HCT116 (cell line): ENCODE measurements at regions not wholly inside any gene's neighbourhood (a gene's known extent, or its start where the extent isn't known, plus 50 kb on each side); places are given as distances from the start of the nearest gene placed in this dataset.

Experiments
- ATAC-seq: fragments of 200-7000 bp; cut with Tn5 transposase; 2 replicates; pipeline ENCODE4 v1.9.1; 2020; ENCODE audit warnings: mild to moderate bottlenecking, moderate library complexity
- BruUV-seq: library from RNA; stranded (reverse); fragments of 400-500 nt; replicated peaks from 2 replicates; lab custom pipeline; 2021; lab: Mats Ljungman, UMichigan
- CTCF ChIA-PET: fragments of 300-600 bp; sonication (Branson Sonifier 250); formaldehyde crosslinking; loops from one replicate; lab custom pipeline; 2021; ENCODE audit warnings: antibody characterized with exemption; lab: Charles Lee
- POLR2A ChIA-PET: fragments of 300-600, 350-600 bp; sonication (Branson Sonifier 250); formaldehyde crosslinking; loops from one replicate; lab custom pipeline; 2021; ENCODE audit warnings: antibody characterized with exemption; lab: Charles Lee
- RAD21 ChIA-PET, 2 experiments: fragments of 300-600 bp; sonication (Branson Sonifier 250); formaldehyde crosslinking; loops; one replicate each; lab custom pipeline; 2023; ENCODE audit warnings: low total read pairs in 2 of 2; ENCODE audit not compliant: uncharacterized antibody in 2 of 2, unreplicated experiment in 2 of 2, low non-redundant PET in 1 of 2; lab: Charles Lee
- DNase-seq: peaks from one replicate; pipeline ENCODE4 v3.0.0-alpha.2; 2010; ENCODE audit warnings: low read depth, low spot score
- H2AFZ ChIP-seq: fragments of 200-600 bp; shearing (Covaris generic), sonication (generic); 2 replicates; pipeline ENCODE4 v1.6.1; 2017; ENCODE audit warnings: low read depth, mixed run types, mixed read lengths, antibody characterized with exemption, low read length; ENCODE audit not compliant: poor library complexity, severe bottlenecking
- H3K27ac ChIP-seq: 2 replicates; pipeline ENCODE4 v1.5.1; 2012; ENCODE audit warnings: low read depth, low read length
- H3K27me3 ChIP-seq: fragments of 200-600 bp; sonication (generic); 2 replicates; pipeline ENCODE4 v1.6.1; 2016; ENCODE audit warnings: mixed run types, low read length, mixed read lengths; ENCODE audit not compliant: insufficient read depth
- H3K36me3 ChIP-seq, 2 experiments: fragments of 200-500 bp in 1 of 2; fragments of 200-600 bp in 1 of 2; sonication (Bioruptor generic) in 1 of 2; sonication (generic) in 1 of 2; 2 replicates each; pipeline versions ENCODE4 v1.5.1 to v1.6.1; 2014 to 2016; ENCODE audit warnings: low read length in 2 of 2, inconsistent platforms in 1 of 2, mixed read lengths in 1 of 2, mixed run types in 1 of 2; ENCODE audit not compliant: insufficient read depth in 2 of 2, control insufficient read depth in 1 of 2
- H3K4me1 ChIP-seq, 2 experiments: fragments of 200-600 bp in 1 of 2; sonication (generic) in 1 of 2; 2 replicates each; pipeline versions ENCODE4 v1.5.1 to v1.6.1; 2012 to 2017; ENCODE audit warnings: low read length in 2 of 2, inconsistent platforms in 1 of 2, mild to moderate bottlenecking in 1 of 2, mixed read lengths in 1 of 2, mixed run types in 1 of 2, moderate library complexity in 1 of 2; ENCODE audit not compliant: insufficient read depth in 2 of 2, control insufficient read depth in 1 of 2
- H3K4me2 ChIP-seq: fragments of 200-600 bp; sonication (generic); 2 replicates; pipeline ENCODE4 v1.6.1; 2017; ENCODE audit warnings: mixed run types, low read length, mixed read lengths
- H3K4me3 ChIP-seq, 2 experiments: fragments of 200-600 bp in 1 of 2; sonication (generic) in 1 of 2; replicated peaks in 1 of 2; 2 replicates each; pipeline ENCODE4 v1.5.1; 2011 to 2016; ENCODE audit warnings: low read length in 2 of 2, control low read depth in 1 of 2, low read depth in 1 of 2, mild to moderate bottlenecking in 1 of 2, mixed read lengths in 1 of 2, mixed run types in 1 of 2
- H3K79me2 ChIP-seq: fragments of 200-600 bp; sonication (generic); 2 replicates; pipeline ENCODE4 v1.6.1; 2017; ENCODE audit warnings: mild to moderate bottlenecking, mixed run types, low read length, moderate library complexity, mixed read lengths; ENCODE audit not compliant: insufficient read depth
- H3K9ac ChIP-seq: fragments of 200-600 bp; sonication (generic); 2 replicates; pipeline ENCODE4 v1.6.1; 2016; ENCODE audit warnings: low read length, mixed read lengths
- H3K9me2 ChIP-seq: fragments of 200-600 bp; sonication (generic), shearing (Covaris generic); 2 replicates; pipeline ENCODE4 v1.6.1; 2017; ENCODE audit warnings: mixed run types, mild to moderate bottlenecking, moderate library complexity; ENCODE audit not compliant: insufficient read depth
- H3K9me3 ChIP-seq, 2 experiments: fragments of 200-500 bp in 1 of 2; fragments of 200-600 bp in 1 of 2; sonication (Bioruptor generic) in 1 of 2; sonication (generic) in 1 of 2; 2 replicates each; pipeline ENCODE4 v1.6.1; 2014 to 2017; ENCODE audit warnings: low read length in 2 of 2, mixed read lengths in 2 of 2, inconsistent platforms in 1 of 2, low read depth in 1 of 2, mild to moderate bottlenecking in 1 of 2, mixed run types in 1 of 2, moderate library complexity in 1 of 2; ENCODE audit not compliant: control insufficient read depth in 1 of 2, insufficient read depth in 1 of 2
- H4K20me1 ChIP-seq: fragments of 200-600 bp; sonication (generic), shearing (Covaris generic); 2 replicates; pipeline ENCODE4 v1.6.1; 2017; ENCODE audit warnings: mixed run types, mild to moderate bottlenecking, moderate library complexity; ENCODE audit not compliant: insufficient read depth
- ATF3 ChIP-seq: IDR thresholded peaks from 2 replicates; pipeline ENCODE4 v1.6.1; 2012
- CBX3 ChIP-seq: IDR thresholded peaks from 2 replicates; pipeline ENCODE4 v1.6.1; 2012; ENCODE audit warnings: low read depth
- CEBPB ChIP-seq: IDR thresholded peaks from 2 replicates; pipeline ENCODE4 v1.6.1; 2012; ENCODE audit warnings: low read depth
- ELF1 ChIP-seq: IDR thresholded peaks from 2 replicates; pipeline ENCODE4 v1.6.1; 2012; ENCODE audit warnings: low read depth, borderline replicate concordance
- EZH2 ChIP-seq: fragments of 200-600 bp; sonication (generic); IDR thresholded peaks from 2 replicates; pipeline ENCODE4 v1.6.1; 2017; ENCODE audit warnings: antibody characterized with exemption, mixed run types
- EZH2phosphoT487 ChIP-seq: fragments of 200-600 bp; IDR thresholded peaks from 2 replicates; pipeline ENCODE4 v1.6.1; 2018; ENCODE audit warnings: antibody characterized with exemption, borderline replicate concordance
- JUND ChIP-seq: IDR thresholded peaks from 2 replicates; pipeline ENCODE4 v1.6.1; 2012
- MAX ChIP-seq: IDR thresholded peaks from 2 replicates; pipeline ENCODE4 v1.6.1; 2012
- POLR2A ChIP-seq: IDR thresholded peaks from 2 replicates; pipeline ENCODE4 v1.7.0; 2011; ENCODE audit warnings: borderline replicate concordance; ENCODE audit not compliant: insufficient read depth, insufficient read length; ENCODE audit errors: extremely low read depth
- POLR2AphosphoS5 ChIP-seq: IDR thresholded peaks from 2 replicates; pipeline ENCODE4 v1.6.1; 2011; ENCODE audit warnings: mild to moderate bottlenecking, low read depth, low read length, moderate library complexity
- RAD21 ChIP-seq: IDR thresholded peaks from 2 replicates; pipeline ENCODE4 v1.6.1; 2012; ENCODE audit warnings: low read depth, mild to moderate bottlenecking
- REST ChIP-seq: IDR thresholded peaks from 2 replicates; pipeline ENCODE4 v1.6.1; 2012; ENCODE audit warnings: low read depth
- SRF ChIP-seq: IDR thresholded peaks from 2 replicates; pipeline ENCODE4 v1.6.1; 2012; ENCODE audit warnings: low read depth
- TCF7L2 ChIP-seq: IDR thresholded peaks from 2 replicates; pipeline ENCODE4 v1.7.0; 2011; ENCODE audit warnings: borderline replicate concordance, inconsistent platforms; ENCODE audit not compliant: insufficient read depth, insufficient read length; ENCODE audit errors: extremely low read depth
- YY1 ChIP-seq: IDR thresholded peaks from 2 replicates; pipeline ENCODE4 v1.6.1; 2011; ENCODE audit warnings: low read length, low read depth, moderate library complexity, mild to moderate bottlenecking; ENCODE audit not compliant: insufficient replicate concordance; ENCODE audit errors: extremely low read depth
- ZFX ChIP-seq: fragments of 450-650 bp; IDR thresholded peaks from 2 replicates; pipeline ENCODE4 v1.6.1; 2017
- ZNF274 ChIP-seq: fragments of 200-500 bp; sonication (Bioruptor generic); IDR thresholded peaks from 2 replicates; pipeline ENCODE4 v1.6.1; 2014; ENCODE audit warnings: mild to moderate bottlenecking, low read depth, low read length, inconsistent platforms
- intact Hi-C: fragments of 100-400 bp; cut with micrococcal nuclease; formaldehyde crosslinking; loops from 2 replicates; pipeline ENCODE4 v1.10.0; 2022

- CTCF ChIA-PET, result no interaction called here
- H3K27me3 ChIP-seq, result no peaks in the 10 kb centered on the region
- H3K4me3 ChIP-seq, result no peak overlapping the region
- no peaks in the 10 kb centered on the region for H3K79me2 ChIP-seq
- intact Hi-C loops, result no loop called here
- H3K4me1 ChIP-seq, result no peaks in the 10 kb centered on the region
- H4K20me1 ChIP-seq, result no peaks in the 10 kb centered on the region
- no peak overlapping the region for H3K4me2 ChIP-seq
- H3K36me3 ChIP-seq, result no peaks in the 10 kb centered on the region
- H3K9ac ChIP-seq, result no peak overlapping the region
- ATAC-seq (no peak), DNase-seq (no peak)
- RAD21 ChIA-PET, result interaction anchor here in 1 of 2 experiments (0.6 kb wide), 1 partner anchor 195 kb away, joined by 5 read pairs; no protein-coding TSS in a partner anchor
- 0 out of 2 replicates have a peak, but pooled peaks cover 2% of the 10 kb centered on the region for H3K9me2 ChIP-seq
- BruUV-seq, result no TSS peak
- POLR2A ChIA-PET, result no interaction called here
- no peaks in the 10 kb centered on the region for H3K9me3 ChIP-seq
- TF ChIP-seq JUND (no peak), ATF3 (no peak), POLR2AphosphoS5 (no peak), MAX (no peak), SRF (no peak), EZH2phosphoT487 (no peak), ZNF274 (no peak), REST (no peak), TCF7L2 (no peak), EZH2 (no peak), RAD21 (no peak), POLR2A (no peak), ELF1 (no peak), CEBPB (no peak), ZFX (no peak), YY1 (no peak), CBX3 (no peak)
- TF ChIP-seq, all 23 proteins: peak for 0
- Histone ChIP-seq H2AFZ (no peak overlapping the region), H3K27ac (no peak overlapping the region)
Measured at GRCh38 chr1:173128742-173129141, 78.0 kb upstream of the TNFSF18 start.
